ENCODE measurements at regions not wholly inside any gene's neighbourhood (a gene's known extent, or its start where the extent isn't known, plus 50 kb on each side); places are given as distances from the start of the nearest gene placed in this dataset.

DNA sequence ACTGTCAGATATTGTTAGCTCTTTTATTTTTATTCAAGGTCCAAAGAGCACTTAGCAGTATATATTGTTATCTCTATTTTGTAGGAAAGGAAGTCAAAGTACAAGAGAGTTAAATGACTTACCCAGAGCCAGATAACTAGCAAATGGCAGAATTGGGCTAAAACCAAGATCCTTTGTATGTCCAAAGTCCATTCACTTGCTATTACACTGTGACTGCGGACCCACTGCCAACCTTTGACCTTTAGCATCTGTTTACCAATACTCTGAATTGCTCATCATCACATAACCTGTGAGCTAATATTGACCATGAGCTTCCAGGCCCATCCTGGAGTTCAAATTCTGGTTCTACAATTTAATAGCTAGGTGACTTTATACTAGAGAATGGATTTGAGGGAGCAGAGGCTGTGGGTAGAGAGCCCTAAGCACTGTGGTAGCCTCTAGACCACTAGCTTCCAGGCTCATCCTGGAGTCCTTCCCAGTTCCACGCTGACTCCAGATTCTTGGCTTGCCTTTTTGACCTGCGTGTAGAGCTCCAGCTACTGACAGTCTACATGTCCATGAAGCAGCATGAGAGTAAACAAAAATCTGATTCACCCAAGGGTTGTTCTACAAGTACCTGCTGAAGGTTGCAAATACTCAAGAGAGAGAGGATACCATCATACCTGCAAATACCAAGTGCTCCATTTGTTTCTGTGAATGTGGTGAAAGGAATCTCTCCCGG is 424.0 kb downstream of the SH3GL2 start:
- Histone ChIP-seq H3K4me2 (ENCODE audit: low read length) (no peak overlapping the region), H3K9ac (ENCODE audit: low read length) (no peak overlapping the region), H3K4me1 (ENCODE audit: insufficient read depth, low read length) (no peaks in the 10 kb centered on the region), H4K20me1 (ENCODE audit: insufficient read depth, low read length) (no peaks in the 10 kb centered on the region), H3K4me3 (ENCODE audit: insufficient read depth, low read depth, low read length) (no peak overlapping the region), H3K27ac (ENCODE audit: low read depth, low read length) (no peak overlapping the region), H3K9me3 (ENCODE audit: insufficient read depth, low read depth, low read length) (no peaks in the 10 kb centered on the region), H3K36me3 (ENCODE audit: insufficient read depth, low read length) (no peaks in the 10 kb centered on the region), H3K79me2 (ENCODE audit: insufficient read depth, low read length) (no peaks in the 10 kb centered on the region), H2AFZ (ENCODE audit: low read depth, low read length) (no peak overlapping the region), H3K27me3 (ENCODE audit: insufficient read depth, low read length) (no peaks in the 10 kb centered on the region)
- H3K27me3 Mint-ChIP-seq (ENCODE audit: low read depth, unreplicated experiment), result no peaks in the 10 kb centered on the region
- TF ChIP-seq, protein P1, sequence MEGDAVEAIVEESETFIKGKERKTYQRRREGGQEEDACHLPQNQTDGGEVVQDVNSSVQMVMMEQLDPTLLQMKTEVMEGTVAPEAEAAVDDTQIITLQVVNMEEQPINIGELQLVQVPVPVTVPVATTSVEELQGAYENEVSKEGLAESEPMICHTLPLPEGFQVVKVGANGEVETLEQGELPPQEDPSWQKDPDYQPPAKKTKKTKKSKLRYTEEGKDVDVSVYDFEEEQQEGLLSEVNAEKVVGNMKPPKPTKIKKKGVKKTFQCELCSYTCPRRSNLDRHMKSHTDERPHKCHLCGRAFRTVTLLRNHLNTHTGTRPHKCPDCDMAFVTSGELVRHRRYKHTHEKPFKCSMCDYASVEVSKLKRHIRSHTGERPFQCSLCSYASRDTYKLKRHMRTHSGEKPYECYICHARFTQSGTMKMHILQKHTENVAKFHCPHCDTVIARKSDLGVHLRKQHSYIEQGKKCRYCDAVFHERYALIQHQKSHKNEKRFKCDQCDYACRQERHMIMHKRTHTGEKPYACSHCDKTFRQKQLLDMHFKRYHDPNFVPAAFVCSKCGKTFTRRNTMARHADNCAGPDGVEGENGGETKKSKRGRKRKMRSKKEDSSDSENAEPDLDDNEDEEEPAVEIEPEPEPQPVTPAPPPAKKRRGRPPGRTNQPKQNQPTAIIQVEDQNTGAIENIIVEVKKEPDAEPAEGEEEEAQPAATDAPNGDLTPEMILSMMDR (IDR thresholded peaks at IDR 0.05; ENCODE audit: insufficient read depth, low read depth, low read length), result no peak
- no peak for TF ChIP-seq EZH2 (IDR thresholded peaks at IDR 0.05; ENCODE audit: insufficient read depth, low read length)
- H3K27ac Mint-ChIP-seq (ENCODE audit: unreplicated experiment), result no peak overlapping the region
- no peak for FAIRE-seq
- no peaks in the 10 kb centered on the region for H3K4me1 Mint-ChIP-seq (ENCODE audit: low read depth, unreplicated experiment)
- DNase-seq (ENCODE audit: low read depth), result no peak
- no peak overlapping the region for H3K4me3 Mint-ChIP-seq (ENCODE audit: unreplicated experiment)
- no peaks in the 10 kb centered on the region for H3K9me3 Mint-ChIP-seq (ENCODE audit: unreplicated experiment)
- H3K36me3 Mint-ChIP-seq (ENCODE audit: low read depth, unreplicated experiment), result no peaks in the 10 kb centered on the region

DNA sequence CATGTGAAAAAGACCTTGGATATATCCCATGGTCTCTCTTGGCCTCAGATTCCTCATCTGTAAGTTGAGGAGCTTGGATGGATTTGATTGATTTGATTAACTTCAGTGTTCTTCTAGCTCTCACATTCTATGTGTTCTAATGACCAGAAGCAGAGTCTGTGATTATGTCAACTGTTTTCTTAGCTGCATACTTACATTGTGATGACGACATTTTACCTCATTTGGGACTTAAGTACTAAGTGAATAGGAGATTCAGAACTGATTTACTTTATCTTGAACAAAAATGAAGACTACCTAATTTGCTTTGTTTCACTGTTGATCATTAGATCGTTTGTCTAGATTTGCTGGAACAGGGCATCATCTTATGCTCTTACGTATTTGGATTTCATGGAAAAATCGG is 427.7 kb downstream of the SH3GL2 start:
- Histone ChIP-seq H3K27ac (ENCODE audit: low read depth, low read length) (no peak overlapping the region), H3K9ac (ENCODE audit: low read length) (no peak overlapping the region), H3K27me3 (ENCODE audit: insufficient read depth, low read length) (no peaks in the 10 kb centered on the region), H3K9me3 (ENCODE audit: insufficient read depth, low read depth, low read length) (no peaks in the 10 kb centered on the region), H3K36me3 (ENCODE audit: insufficient read depth, low read length) (no peaks in the 10 kb centered on the region), H4K20me1 (ENCODE audit: insufficient read depth, low read length) (no peaks in the 10 kb centered on the region), H3K4me3 (ENCODE audit: insufficient read depth, low read depth, low read length) (no peak overlapping the region), H3K79me2 (ENCODE audit: insufficient read depth, low read length) (no peaks in the 10 kb centered on the region), H2AFZ (ENCODE audit: low read depth, low read length) (no peak overlapping the region), H3K4me2 (ENCODE audit: low read length) (no peak overlapping the region), H3K4me1 (ENCODE audit: insufficient read depth, low read length) (no peaks in the 10 kb centered on the region)
- Mint-ChIP-seq H3K4me3 (ENCODE audit: unreplicated experiment) (no peak overlapping the region), H3K9me3 (ENCODE audit: unreplicated experiment) (no peaks in the 10 kb centered on the region), H3K36me3 (ENCODE audit: low read depth, unreplicated experiment) (no peaks in the 10 kb centered on the region), H3K27ac (ENCODE audit: unreplicated experiment) (no peak overlapping the region), H3K4me1 (ENCODE audit: low read depth, unreplicated experiment) (no peaks in the 10 kb centered on the region), H3K27me3 (ENCODE audit: low read depth, unreplicated experiment) (no peaks in the 10 kb centered on the region)
- peak; percentile 20 for FAIRE-seq
- no peak for TF ChIP-seq EZH2 (IDR thresholded peaks at IDR 0.05; ENCODE audit: insufficient read depth, low read length)
- TF ChIP-seq, protein P1 (IDR thresholded peaks at IDR 0.05; ENCODE audit: insufficient read depth, low read depth, low read length), result no peak
- DNase-seq (ENCODE audit: low read depth), result no peak

DNA sequence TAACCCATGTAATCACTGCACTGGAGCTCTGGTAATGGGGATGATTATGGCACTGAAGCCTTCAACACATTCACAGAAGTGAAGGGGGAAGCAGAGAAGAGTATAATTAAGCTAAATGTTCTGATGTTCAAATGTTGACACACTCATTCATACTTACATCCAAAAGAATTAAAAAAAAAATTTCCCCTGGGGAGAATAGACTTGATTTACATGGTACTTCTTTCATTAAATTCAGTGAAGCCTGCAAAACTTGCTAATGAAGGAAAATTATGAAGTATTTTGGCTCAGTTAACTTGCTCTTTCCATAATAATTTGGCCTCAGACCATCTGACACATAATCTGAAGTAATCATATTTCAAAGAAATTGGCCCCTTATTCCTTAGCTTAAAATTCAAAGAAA is 428.8 kb downstream of the SH3GL2 start:
- Histone ChIP-seq H3K4me3 (ENCODE audit: insufficient read depth, low read depth, low read length) (no peak overlapping the region), H3K9me3 (ENCODE audit: insufficient read depth, low read depth, low read length) (no peaks in the 10 kb centered on the region), H3K4me1 (ENCODE audit: insufficient read depth, low read length) (no peaks in the 10 kb centered on the region), H3K27me3 (ENCODE audit: insufficient read depth, low read length) (no peaks in the 10 kb centered on the region), H3K4me2 (ENCODE audit: low read length) (no peak overlapping the region), H4K20me1 (ENCODE audit: insufficient read depth, low read length) (no peaks in the 10 kb centered on the region), H3K27ac (ENCODE audit: low read depth, low read length) (no peak overlapping the region), H2AFZ (ENCODE audit: low read depth, low read length) (no peak overlapping the region), H3K36me3 (ENCODE audit: insufficient read depth, low read length) (no peaks in the 10 kb centered on the region), H3K9ac (ENCODE audit: low read length) (no peak overlapping the region), H3K79me2 (ENCODE audit: insufficient read depth, low read length) (no peaks in the 10 kb centered on the region)
- no peak for DNase-seq (ENCODE audit: low read depth)
- H3K27ac Mint-ChIP-seq (ENCODE audit: unreplicated experiment), result no peak overlapping the region
- H3K36me3 Mint-ChIP-seq (ENCODE audit: low read depth, unreplicated experiment), result no peaks in the 10 kb centered on the region
- H3K4me3 Mint-ChIP-seq (ENCODE audit: unreplicated experiment), result no peak overlapping the region
- no peaks in the 10 kb centered on the region for H3K27me3 Mint-ChIP-seq (ENCODE audit: low read depth, unreplicated experiment)
- no peaks in the 10 kb centered on the region for H3K9me3 Mint-ChIP-seq (ENCODE audit: unreplicated experiment)
- H3K4me1 Mint-ChIP-seq (ENCODE audit: low read depth, unreplicated experiment), result no peaks in the 10 kb centered on the region
- FAIRE-seq, result no peak
- TF ChIP-seq, protein P1 (IDR thresholded peaks at IDR 0.05; ENCODE audit: insufficient read depth, low read depth, low read length), result no peak
- no peak for TF ChIP-seq EZH2 (IDR thresholded peaks at IDR 0.05; ENCODE audit: insufficient read depth, low read length)

Measured in astrocyte (in vitro differentiated cells and primary cell).